ENCODE measurements at regions not wholly inside any gene's neighbourhood (a gene's known extent, or its start where the extent isn't known, plus 50 kb on each side); places are given as distances from the start of the nearest gene placed in this dataset.

- DNase-seq (ENCODE audit: low spot score), result peak; percentile 37
These were observed 210.5 kb downstream of the CTTN start for GRCh38 chr11:70608568-70609470.

GRCh38 chr11:70610566-70611565, 212.5 kb downstream of the CTTN start:
- no peak for DNase-seq (ENCODE audit: low spot score)

GRCh38 chr11:70611821-70612220, 213.5 kb downstream of the CTTN start:
- no peak for DNase-seq (ENCODE audit: low spot score)

- no peak for DNase-seq (ENCODE audit: low spot score)
These were observed 214.3 kb downstream of the CTTN start for GRCh38 chr11:70612459-70613141.

GRCh38 chr11:70614034-70614681, 215.8 kb downstream of the CTTN start:
- no peak for DNase-seq (ENCODE audit: low spot score)

GRCh38 chr11:70615036-70615875, 216.9 kb downstream of the CTTN start:
- no peak for DNase-seq (ENCODE audit: low spot score)

- DNase-seq (ENCODE audit: low spot score), result no peak
These were observed 218.0 kb downstream of the CTTN start for GRCh38 chr11:70616317-70616716.

- no peak for DNase-seq (ENCODE audit: low spot score)
These were observed 218.8 kb downstream of the CTTN start for GRCh38 chr11:70616938-70617654.

- DNase-seq (ENCODE audit: low spot score), result no peak
These were observed 220.2 kb downstream of the CTTN start for GRCh38 chr11:70618431-70619101.

GRCh38 chr11:70619591-70619990, 221.3 kb downstream of the CTTN start:
- DNase-seq (ENCODE audit: low spot score), result no peak

- DNase-seq (ENCODE audit: low spot score), result no peak
These were observed 222.3 kb downstream of the CTTN start for GRCh38 chr11:70620510-70621184.

- no peak for DNase-seq (ENCODE audit: low spot score)
These were observed 222.9 kb downstream of the CTTN start for GRCh38 chr11:70621241-70621640.

GRCh38 chr11:70622091-70622490, 223.8 kb downstream of the CTTN start:
- DNase-seq (ENCODE audit: low spot score), result no peak

- no peak for DNase-seq (ENCODE audit: low spot score)
These were observed 225.7 kb downstream of the CTTN start for GRCh38 chr11:70623906-70624597.

GRCh38 chr11:70624598-70624993, 226.3 kb downstream of the CTTN start:
- DNase-seq (ENCODE audit: low spot score), result no peak

- DNase-seq (ENCODE audit: low spot score), result no peak
These were observed 226.7 kb downstream of the CTTN start for GRCh38 chr11:70625051-70625450.

- DNase-seq (ENCODE audit: low spot score), result no peak
These were observed 227.5 kb downstream of the CTTN start for GRCh38 chr11:70625582-70626518.

Measured in hepatic stellate cell (primary cell).